HuH-7 (cell line): ENCODE measurements at regions not wholly inside any gene's neighbourhood (a gene's known extent, or its start where the extent isn't known, plus 50 kb on each side); places are given as distances from the start of the nearest gene placed in this dataset.

Source experiments
- DNase-seq: peaks from one replicate; pipeline ENCODE4 v3.0.0; 2011; ENCODE audit warnings: low spot score

- no peak for DNase-seq
Observed at GRCh38 chr3:18079739-18080138, 337.3 kb upstream of the TBC1D5 start.

GRCh38 chr3:18079062-18079461, 336.6 kb upstream of the TBC1D5 start:
- no peak for DNase-seq

GRCh38 chr3:18077128-18077840, 334.9 kb upstream of the TBC1D5 start:
- DNase-seq: no peak

GRCh38 chr3:18076301-18076700, 333.9 kb upstream of the TBC1D5 start:
- DNase-seq: no peak

- DNase-seq: no peak
Observed at GRCh38 chr3:18075799-18076198, 333.4 kb upstream of the TBC1D5 start.

DNA sequence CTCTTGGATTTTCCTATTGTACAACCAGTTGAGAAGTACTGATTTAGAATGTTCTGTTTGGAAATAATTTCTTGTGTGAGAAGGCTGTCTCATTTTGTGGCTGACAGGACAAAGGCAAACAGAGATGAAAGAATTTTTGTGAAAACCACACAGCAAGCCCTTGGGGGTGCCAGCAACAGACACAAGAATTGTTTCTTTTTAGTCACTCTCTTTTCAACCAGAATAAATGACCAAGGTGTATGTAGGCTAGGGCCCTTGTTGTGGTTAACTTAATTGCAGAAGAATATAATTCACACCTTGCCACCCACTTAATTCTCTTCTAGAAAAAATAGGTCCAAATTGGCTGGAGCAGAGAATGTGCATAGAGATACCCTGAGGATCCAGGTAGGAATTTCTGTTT, 329.4 kb upstream of the TBC1D5 start:
- no peak for DNase-seq

DNA sequence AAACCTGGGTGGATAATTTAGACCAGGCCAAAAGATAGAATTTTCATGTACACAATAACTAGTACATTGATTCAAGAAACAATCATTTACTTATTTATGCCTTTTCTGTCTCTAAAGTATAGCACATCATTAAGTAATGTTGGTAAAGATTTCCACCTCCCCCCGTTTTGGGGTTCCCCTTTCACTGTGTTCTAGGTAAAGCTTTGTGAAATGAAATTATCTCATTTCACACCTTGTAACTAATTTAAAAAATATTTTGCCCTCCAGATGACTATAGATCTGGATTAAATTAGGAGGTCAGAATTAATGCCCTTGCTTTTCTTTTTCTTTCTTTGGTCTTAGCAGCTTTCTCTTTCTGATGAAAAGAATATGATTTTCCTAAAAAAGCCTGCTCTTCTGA, 328.5 kb upstream of the TBC1D5 start:
- DNase-seq: no peak

- DNase-seq: no peak
Observed at GRCh38 chr3:18070231-18070630, 327.8 kb upstream of the TBC1D5 start.

DNA sequence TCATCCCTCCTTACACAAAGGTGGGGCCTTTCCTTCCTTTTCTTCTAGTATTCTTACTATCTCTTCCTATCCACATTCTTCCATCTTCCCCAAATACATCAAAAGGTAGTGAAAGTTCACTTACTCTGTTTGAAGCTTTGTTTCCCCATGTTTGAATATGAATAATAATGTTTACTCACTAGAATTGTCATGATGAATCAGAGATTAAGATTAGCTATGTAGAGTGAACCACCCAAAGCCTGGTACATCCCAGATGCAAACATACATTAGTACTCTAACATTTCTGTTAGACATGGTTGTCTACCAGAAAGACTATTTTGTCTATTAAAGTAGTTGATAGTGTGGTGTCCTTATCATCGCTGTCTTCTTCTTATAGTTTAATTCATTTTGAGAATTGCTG, 327.1 kb upstream of the TBC1D5 start:
- no peak for DNase-seq

DNA sequence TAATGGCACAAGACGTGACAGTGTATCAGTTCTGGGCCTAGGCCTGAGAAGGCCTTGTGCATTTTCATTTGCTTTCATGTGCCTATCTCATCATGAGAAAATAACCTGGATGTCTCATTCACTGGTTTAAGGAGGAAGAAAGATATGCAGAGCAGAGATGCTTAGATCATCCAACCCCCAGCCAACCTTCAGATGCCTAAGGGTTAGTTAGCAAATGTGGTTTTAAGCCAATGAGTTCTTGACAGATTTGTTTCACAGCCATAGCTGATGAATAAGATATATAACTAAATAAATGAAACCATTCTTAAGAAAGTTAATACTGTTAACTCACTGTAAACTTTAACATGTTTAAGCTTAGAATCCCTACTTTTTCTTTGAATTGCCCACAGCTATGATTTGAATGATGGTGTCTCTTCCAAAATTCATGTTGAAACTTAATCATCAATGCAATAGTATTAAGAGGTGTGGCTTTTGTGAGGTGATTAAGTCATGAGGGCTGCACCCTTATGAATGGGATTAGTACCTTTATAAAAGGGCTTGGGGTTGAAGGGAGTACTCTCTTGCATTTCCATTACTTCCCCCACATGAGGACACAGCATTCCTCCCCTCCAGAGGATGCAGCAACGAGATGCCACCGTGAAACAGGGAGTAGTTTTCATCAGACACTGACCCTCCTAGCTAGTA, 324.6 kb upstream of the TBC1D5 start:
- DNase-seq: no peak

DNA sequence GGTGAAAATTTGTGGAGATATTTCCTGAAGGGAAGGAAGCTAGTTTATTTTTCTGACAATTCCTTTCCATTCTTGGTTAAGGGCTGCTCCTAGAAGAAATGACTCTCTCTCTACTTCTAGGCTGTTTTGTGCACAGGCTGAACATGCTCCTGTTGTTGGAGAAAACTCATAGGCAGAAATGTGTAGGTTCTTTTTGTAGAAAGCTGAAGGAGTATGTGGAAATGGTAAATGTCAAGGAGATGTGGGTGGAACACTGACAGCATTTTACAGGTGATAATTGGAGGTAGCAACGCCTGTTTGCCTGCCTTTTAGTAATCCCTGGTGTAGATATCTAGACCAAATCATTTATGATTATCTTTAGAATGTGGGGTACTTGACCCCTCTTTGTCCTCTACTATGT, 322.2 kb upstream of the TBC1D5 start:
- DNase-seq: no peak

GRCh38 chr3:18062657-18063025, 320.2 kb upstream of the TBC1D5 start:
- DNase-seq: no peak

DNA sequence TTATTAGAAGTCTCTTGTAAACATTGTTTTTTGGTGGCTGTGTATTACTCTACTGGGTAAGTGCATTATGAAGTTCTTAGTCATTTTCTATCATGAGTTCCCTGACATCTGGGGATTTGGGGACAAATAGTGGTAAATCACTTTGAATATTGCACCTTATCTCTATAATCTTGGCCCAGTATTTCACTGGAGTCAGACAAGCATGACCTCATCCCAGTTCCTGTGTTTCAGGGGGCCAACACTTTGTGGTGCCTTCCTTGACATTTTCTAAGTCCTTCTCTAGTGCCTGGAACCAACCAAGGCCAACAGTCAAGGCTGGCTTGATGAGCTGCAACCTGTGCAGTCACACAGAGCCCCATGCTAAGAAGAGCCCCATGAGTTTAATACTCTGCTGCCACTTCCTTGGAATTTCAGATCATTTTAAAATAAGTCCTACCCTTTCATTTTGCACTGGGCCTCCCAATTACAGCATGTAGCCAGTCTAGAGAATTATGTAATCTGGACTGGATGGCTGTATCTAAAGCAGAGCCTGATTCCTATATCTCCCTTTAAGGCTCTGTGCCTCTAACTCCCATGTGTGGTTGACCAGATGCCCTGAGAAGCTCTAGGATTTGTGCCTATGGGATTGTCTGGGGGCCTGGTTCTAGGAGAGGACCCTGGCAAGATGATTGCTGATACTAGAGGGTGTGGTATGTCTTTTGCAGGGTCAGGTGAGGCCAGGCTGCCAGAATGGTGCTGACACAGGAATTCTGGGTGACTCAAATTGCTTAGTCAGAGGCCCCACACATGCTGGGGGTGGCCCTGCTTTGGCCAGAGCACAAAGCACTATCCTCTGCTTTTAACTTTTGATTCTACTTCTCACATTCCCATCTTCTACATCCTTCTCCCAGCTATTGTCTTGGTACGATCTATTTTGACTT, 319.6 kb upstream of the TBC1D5 start:
- DNase-seq: no peak

DNA sequence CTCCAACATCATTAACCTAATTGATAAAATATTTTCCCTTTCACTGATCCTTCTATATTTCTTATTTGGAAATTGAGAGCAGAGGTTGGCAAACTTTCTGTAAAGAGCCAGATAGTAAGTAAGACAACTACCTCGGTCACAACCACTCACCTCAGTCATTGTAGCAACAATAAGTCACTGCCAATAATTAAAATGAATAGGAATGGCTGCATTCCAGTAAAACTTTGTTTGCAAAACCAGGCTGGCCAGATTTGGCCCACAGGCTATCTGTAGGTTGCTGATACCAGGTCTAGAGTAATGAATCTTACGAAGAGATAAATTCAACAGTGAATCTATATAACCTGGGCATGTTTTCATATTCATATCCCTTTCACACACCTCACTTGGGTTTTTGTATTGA, 316.2 kb upstream of the TBC1D5 start:
- no peak for DNase-seq

GRCh38 chr3:18057471-18058091, 315.1 kb upstream of the TBC1D5 start:
- no peak for DNase-seq

DNA sequence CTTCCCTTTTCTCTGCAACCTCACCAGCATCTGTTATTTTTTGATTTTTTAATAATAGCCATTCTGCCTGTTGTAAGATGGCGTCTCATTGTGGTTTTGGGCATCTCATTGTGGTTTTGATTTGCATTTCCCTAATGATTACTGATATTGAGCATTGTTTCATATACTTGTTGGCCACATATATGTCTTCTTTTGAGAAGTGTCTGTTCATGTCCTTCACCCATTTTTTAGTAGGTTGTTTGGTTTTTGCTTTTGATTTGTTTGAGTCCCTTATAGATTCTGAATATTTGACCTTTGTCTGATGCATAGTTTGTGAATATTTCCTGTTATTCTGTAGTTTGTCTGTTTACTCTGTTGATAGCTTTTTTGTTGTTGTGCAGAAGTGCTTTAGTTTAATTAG, 312.2 kb upstream of the TBC1D5 start:
- no peak for DNase-seq

GRCh38 chr3:18051306-18051705, 308.9 kb upstream of the TBC1D5 start:
- no peak for DNase-seq

- DNase-seq: no peak
Observed at GRCh38 chr3:18049096-18049495, 306.7 kb upstream of the TBC1D5 start.

DNA sequence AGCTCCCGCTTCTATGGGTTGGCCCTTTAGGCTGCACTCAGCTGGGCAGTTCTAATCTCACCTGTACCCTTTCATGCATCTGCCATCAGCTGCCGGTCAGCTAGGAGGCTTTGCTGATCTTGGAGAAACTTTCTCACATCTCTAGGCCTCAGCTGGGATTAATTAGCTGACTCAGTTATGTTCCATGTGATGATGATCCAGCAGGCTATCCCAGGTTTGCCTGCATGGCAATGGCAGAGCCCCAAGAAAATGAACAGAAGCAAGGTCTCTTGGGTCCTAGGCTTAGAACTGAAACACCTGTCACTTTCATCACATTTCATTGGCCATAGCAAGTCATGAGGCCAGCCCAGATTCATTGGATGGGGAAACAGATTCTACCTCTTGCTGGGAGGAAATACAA, 304.6 kb upstream of the TBC1D5 start:
- no peak for DNase-seq

- no peak for DNase-seq
Observed at GRCh38 chr3:18046131-18046915, 303.9 kb upstream of the TBC1D5 start.

DNA sequence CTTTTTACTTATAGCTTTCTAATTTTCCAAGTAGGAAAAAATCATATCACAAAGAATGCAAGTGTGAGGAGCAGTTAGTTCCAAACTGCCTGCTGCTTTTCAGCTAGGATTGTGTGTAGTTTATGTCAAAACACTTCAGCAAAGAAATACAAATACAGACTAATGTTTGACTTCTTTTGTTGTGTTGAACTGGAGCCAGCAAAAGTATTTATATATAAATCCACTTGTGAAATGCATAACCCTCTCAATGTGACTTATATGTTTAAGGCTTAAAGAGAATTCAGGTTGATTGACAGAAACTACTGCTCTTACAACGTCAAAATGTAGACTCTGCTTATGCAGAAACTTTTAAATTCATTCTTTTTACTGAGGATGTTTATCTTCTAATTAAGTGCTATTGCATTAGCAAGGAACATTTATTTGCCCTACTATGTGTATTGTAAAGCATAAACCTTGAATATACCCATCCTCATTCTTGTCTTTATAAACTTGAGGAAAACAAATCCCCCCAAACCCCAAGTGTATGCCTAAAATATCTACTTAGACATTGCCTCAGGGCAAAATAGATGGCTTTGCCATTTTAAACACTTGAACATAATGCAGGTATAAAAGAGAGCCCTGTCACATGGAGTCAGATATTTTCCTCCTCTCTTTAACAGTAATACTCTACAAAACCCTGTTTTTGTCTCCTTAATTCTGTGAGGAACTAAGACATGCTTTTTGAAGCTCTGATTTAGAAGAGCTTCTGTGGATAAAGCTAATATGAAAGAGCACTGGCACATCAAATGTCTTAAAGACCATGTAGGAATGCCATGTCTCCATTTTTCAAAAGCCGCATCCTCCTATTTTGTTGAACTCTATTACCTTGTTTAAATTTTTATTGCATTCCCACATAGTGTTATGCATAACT, 302.8 kb upstream of the TBC1D5 start:
- DNase-seq: no peak
